ENCODE measurements at regions not wholly inside any gene's neighbourhood (a gene's known extent, or its start where the extent isn't known, plus 50 kb on each side); places are given as distances from the start of the nearest gene placed in this dataset.
"Not testable (repeated sequence)": the region's sequence is repeated elsewhere in the genome, so short reads cannot be mapped to it uniquely, and the experiment has no call there.

- no peaks in the 10 kb centered on the region for H3K4me1 ChIP-seq (ENCODE audit: control insufficient read depth, insufficient read depth, low read length)
- peak; percentile 11 for DNase-seq (ENCODE audit: low read depth)
- no peak overlapping the region for H3K9ac ChIP-seq (ENCODE audit: low read length)
- no peaks in the 10 kb centered on the region for H3K36me3 ChIP-seq (ENCODE audit: control insufficient read depth, insufficient read depth, low read length, severe bottlenecking)
- H3K27me3 ChIP-seq (replicated peaks; ENCODE audit: control insufficient read depth, insufficient read depth, low read length) = no peaks in the 10 kb centered on the region
- no peaks in the 10 kb centered on the region for H3K9me3 ChIP-seq (ENCODE audit: control insufficient read depth, low read length)
- H3K4me3 ChIP-seq (ENCODE audit: low read length) = no peak overlapping the region
Measured at GRCh38 chr3:110995461-110996231, 76.0 kb upstream of the NECTIN3 start.

GRCh38 chr3:110998766-110999165 lies 72.8 kb upstream of the NECTIN3 start:
- not testable (repeated sequence) for H3K9ac ChIP-seq (ENCODE audit: low read length); H3K9me3 ChIP-seq (ENCODE audit: control insufficient read depth, low read length); DNase-seq (ENCODE audit: low read depth); H3K4me1 ChIP-seq (ENCODE audit: control insufficient read depth, insufficient read depth, low read length); H3K4me3 ChIP-seq (ENCODE audit: low read length); H3K36me3 ChIP-seq (ENCODE audit: control insufficient read depth, insufficient read depth, low read length, severe bottlenecking); H3K27me3 ChIP-seq (replicated peaks; ENCODE audit: control insufficient read depth, insufficient read depth, low read length)

DNA sequence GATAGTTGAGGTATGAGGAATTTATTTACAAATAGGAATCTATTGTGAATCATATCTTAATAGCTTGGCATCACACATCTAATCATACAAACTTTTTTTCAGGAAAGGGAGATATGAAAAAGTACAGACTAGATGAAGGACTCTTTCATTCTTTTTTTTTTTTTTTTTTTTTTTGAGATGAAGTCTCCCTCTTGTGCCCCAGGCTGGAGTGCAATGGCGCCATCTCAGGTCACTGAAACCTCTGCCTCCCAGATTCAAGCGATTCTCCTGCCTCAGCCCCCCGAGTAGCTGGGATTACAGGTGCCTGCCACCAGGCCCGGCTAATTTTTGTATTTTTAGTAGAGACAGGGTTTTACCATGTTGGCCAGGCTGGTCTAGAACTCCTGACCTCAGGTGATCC lies 65.1 kb upstream of the NECTIN3 start:
- not testable (repeated sequence) for H3K4me1 ChIP-seq (ENCODE audit: control insufficient read depth, insufficient read depth, low read length); H3K9me3 ChIP-seq (ENCODE audit: control insufficient read depth, low read length); H3K9ac ChIP-seq (ENCODE audit: low read length); DNase-seq (ENCODE audit: low read depth); H3K36me3 ChIP-seq (ENCODE audit: control insufficient read depth, insufficient read depth, low read length, severe bottlenecking); H3K27me3 ChIP-seq (replicated peaks; ENCODE audit: control insufficient read depth, insufficient read depth, low read length); H3K4me3 ChIP-seq (ENCODE audit: low read length)

DNA sequence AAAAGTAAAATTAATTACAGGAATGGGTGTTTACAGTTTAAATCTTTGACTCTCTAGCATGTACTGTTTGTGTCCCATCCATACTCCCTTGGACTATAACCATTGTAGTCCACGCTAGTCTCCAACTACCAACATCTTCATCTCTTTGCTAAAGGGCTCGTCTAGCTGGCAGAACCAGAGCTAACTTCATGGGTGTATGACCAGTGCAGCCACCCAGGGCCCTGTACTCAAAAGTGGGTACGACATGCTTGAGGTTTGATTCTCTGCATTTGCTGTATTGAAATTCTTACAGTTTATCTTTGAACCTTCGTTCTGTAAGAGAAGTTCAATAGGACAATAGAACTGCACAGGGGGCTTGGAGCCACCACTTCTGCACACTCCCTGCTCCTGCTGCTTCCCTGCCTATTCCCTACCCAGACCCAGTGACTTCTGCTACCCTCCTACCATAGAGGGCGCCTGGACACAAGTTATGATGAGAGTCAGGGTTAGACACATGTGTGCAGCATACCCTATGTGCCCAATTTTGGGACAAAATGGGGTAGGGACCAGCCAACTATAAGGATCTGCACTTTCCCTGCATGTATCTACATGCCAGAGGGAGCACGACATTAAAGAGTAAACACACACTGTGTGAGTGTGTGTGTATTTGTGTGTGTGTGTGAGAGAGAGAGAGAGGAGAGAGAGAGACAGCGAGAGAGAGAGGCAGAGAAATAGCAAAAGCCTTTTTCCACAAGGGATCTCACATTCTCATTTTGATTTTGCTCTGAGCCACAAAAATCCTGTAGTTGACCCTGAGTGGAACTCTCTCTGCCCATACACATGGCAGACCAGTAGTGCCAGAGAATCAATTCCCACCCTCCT lies 59.0 kb upstream of the NECTIN3 start:
- no peak overlapping the region for H3K9ac ChIP-seq (ENCODE audit: low read length)
- H3K9me3 ChIP-seq (ENCODE audit: control insufficient read depth, low read length) = no peaks in the 10 kb centered on the region
- no peak overlapping the region for H3K4me3 ChIP-seq (ENCODE audit: low read length)
- no peaks in the 10 kb centered on the region for H3K4me1 ChIP-seq (ENCODE audit: control insufficient read depth, insufficient read depth, low read length)
- no peak for DNase-seq (ENCODE audit: low read depth)
- no peaks in the 10 kb centered on the region for H3K27me3 ChIP-seq (replicated peaks; ENCODE audit: control insufficient read depth, insufficient read depth, low read length)
- no peaks in the 10 kb centered on the region for H3K36me3 ChIP-seq (ENCODE audit: control insufficient read depth, insufficient read depth, low read length, severe bottlenecking)
